Mammary epithelial cell (primary cell): ENCODE measurements at regions not wholly inside any gene's neighbourhood (a gene's known extent, or its start where the extent isn't known, plus 50 kb on each side); places are given as distances from the start of the nearest gene placed in this dataset.

Experiments
- EZH2 ChIP-seq: IDR thresholded peaks from 2 replicates; pipeline ENCODE4 v1.6.1; 2012; ENCODE audit warnings: low read length, inconsistent platforms, borderline replicate concordance
- TF ChIP-seq, protein P1 (sequence below), 2 donors: IDR thresholded peaks in 1 of 2; conservative IDR thresholded peaks in 1 of 2; 2 replicates each; pipeline ENCODE4 v1.5.1; 2011 to 2012; ENCODE audit warnings: inconsistent platforms in 2 of 2, low read length in 2 of 2, mild to moderate bottlenecking in 2 of 2, control low read depth in 1 of 2, low read depth in 1 of 2; ENCODE audit not compliant: insufficient read depth in 1 of 2; ENCODE audit errors: extremely low read depth in 1 of 2

DNA sequence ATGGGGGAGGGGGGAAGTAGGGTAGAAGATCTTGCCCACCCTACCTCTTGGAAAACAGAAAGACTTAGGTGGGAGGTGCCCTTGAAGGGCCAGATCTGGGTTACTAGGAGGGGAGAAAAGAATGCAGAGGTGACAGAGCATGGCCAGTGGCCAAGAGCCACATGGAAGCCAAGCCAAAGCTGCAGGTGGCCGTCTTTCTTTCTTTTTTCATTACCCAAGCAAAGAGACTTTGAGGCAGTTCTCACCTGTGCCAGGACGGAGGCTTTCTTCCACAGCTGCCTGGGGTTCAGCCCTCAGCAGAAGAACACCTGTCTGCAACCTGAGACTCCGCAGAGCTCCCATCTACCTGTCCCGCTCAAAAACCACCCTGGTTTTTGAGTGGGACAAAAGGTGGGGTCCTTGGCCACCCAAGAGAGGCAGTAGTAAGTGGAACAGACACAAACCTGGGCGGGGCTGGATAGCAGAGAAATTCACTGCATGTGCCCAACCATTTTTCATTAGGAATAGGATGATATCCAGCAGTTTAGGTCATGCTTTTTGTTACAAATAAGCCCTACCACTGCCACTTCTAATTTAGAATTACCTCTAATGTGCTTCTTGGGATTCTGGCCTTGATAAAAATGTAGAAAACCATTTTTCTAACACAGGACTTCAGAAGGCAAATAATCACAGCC is 116.5 kb downstream of the DYRK2 start:
- TF ChIP-seq, protein P1, sequence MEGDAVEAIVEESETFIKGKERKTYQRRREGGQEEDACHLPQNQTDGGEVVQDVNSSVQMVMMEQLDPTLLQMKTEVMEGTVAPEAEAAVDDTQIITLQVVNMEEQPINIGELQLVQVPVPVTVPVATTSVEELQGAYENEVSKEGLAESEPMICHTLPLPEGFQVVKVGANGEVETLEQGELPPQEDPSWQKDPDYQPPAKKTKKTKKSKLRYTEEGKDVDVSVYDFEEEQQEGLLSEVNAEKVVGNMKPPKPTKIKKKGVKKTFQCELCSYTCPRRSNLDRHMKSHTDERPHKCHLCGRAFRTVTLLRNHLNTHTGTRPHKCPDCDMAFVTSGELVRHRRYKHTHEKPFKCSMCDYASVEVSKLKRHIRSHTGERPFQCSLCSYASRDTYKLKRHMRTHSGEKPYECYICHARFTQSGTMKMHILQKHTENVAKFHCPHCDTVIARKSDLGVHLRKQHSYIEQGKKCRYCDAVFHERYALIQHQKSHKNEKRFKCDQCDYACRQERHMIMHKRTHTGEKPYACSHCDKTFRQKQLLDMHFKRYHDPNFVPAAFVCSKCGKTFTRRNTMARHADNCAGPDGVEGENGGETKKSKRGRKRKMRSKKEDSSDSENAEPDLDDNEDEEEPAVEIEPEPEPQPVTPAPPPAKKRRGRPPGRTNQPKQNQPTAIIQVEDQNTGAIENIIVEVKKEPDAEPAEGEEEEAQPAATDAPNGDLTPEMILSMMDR (conservative IDR thresholded peaks at IDR 0.05 in 1 of 2, IDR thresholded peaks at IDR 0.05 in 1 of 2; ENCODE audit: extremely low read depth in 1 of 2, insufficient read depth in 1 of 2, low read depth in 1 of 2, low read length in 2 of 2) = no peak
- no peak for TF ChIP-seq EZH2
